ENCODE measurements at regions not wholly inside any gene's neighbourhood (a gene's known extent, or its start where the extent isn't known, plus 50 kb on each side); places are given as distances from the start of the nearest gene placed in this dataset.

GRCh38 chr13:92954746-92955145, 271.9 kb upstream of the GPC6 start:
- ChIA-PET POLR2A (ENCODE audit: partially characterized antibody) (no interaction called here), CTCF (ENCODE audit: partially characterized antibody) (no interaction called here)
- no peak overlapping the region for H3K18ac ChIP-seq (ENCODE audit: extremely low read depth, low read length)
- H3K23ac ChIP-seq (ENCODE audit: insufficient read length): no peak overlapping the region
- H3K27me3 ChIP-seq (replicated peaks in 1 of 4; ENCODE audit: control insufficient read depth in 3 of 4, extremely low read depth in 1 of 4, insufficient read depth in 3 of 4, low read length in 3 of 4): no peaks in the 10 kb centered on the region
- no peak overlapping the region for H3K4me2 ChIP-seq (ENCODE audit: insufficient read depth in 1 of 2, low read depth in 2 of 2, low read length in 2 of 2)
- H3K36me3 ChIP-seq (ENCODE audit: control insufficient read depth in 2 of 4, insufficient read depth in 4 of 4, low read length in 3 of 4): no peaks in the 10 kb centered on the region
- no peaks in the 10 kb centered on the region for H3K79me2 ChIP-seq (ENCODE audit: control insufficient read depth in 1 of 2, insufficient read depth in 2 of 2, low read length in 2 of 2)
- no peak overlapping the region for H3K4me3 ChIP-seq (ENCODE audit: extremely low read depth in 1 of 4, insufficient read depth in 2 of 4, low read depth in 3 of 4, low read length in 4 of 4)
- H3K79me1 ChIP-seq (ENCODE audit: low read depth, low read length): no peaks in the 10 kb centered on the region
- no peaks in the 10 kb centered on the region for H3K9me3 ChIP-seq (ENCODE audit: insufficient read depth in 2 of 2, low read depth in 1 of 2, low read length in 1 of 2)
- H3K4me1 ChIP-seq (replicated peaks in 1 of 4; ENCODE audit: control insufficient read depth in 3 of 4, insufficient read depth in 4 of 4, low read length in 3 of 4): no peaks in the 10 kb centered on the region
- H2BK20ac ChIP-seq (ENCODE audit: low read length): no peak overlapping the region
- no peaks in the 10 kb centered on the region for H4K20me1 ChIP-seq (replicated peaks in 1 of 2; ENCODE audit: control insufficient read depth in 1 of 2, insufficient read depth in 2 of 2, low read length in 2 of 2)
- no peak overlapping the region for H2AK5ac ChIP-seq (ENCODE audit: low read depth, low read length)
- no peak for TF ChIP-seq CREB1 (IDR thresholded peaks at IDR 0.05)
- H2AFZ ChIP-seq (ENCODE audit: low read length): no peak overlapping the region
- DNase-seq (ENCODE audit: low read depth in 1 of 2, low spot score in 2 of 2) (no peak), FAIRE-seq (no peak)
- WGBS, 2 experiments (ENCODE audit: extremely low coverage in 1 of 2, insufficient coverage in 1 of 2, insufficient read length in 1 of 2, insufficient replicate concordance in 2 of 2, low coverage in 1 of 2, low lambda C conversion rate in 2 of 2, missing lambda C conversion rate in 1 of 2): 90% methylated on average over 5 of the region's 5 CpGs; no CpG with 5 or more reads in 1 of the 2 experiments
- no peak overlapping the region for H3K27ac ChIP-seq (ENCODE audit: low read depth, low read length)
- H2BK120ac ChIP-seq (replicated peaks; ENCODE audit: low read depth, low read length): no peak overlapping the region
- H2BK5ac ChIP-seq (ENCODE audit: low read depth, low read length): no peak overlapping the region
- no peak overlapping the region for H4K8ac ChIP-seq (ENCODE audit: extremely low read depth, insufficient read depth, low read length)
- H3K56ac ChIP-seq (replicated peaks; ENCODE audit: insufficient read length, low read depth, low read length): no peak overlapping the region
- no peak overlapping the region for H3K9ac ChIP-seq (replicated peaks in 1 of 4; ENCODE audit: extremely low read depth in 1 of 4, low read depth in 3 of 4, low read length in 3 of 4)
- no peak overlapping the region for H2BK12ac ChIP-seq (ENCODE audit: low read depth, low read length)
- no peak overlapping the region for H4K5ac ChIP-seq (ENCODE audit: insufficient read length, low read depth, low read length)
- H2BK15ac ChIP-seq (ENCODE audit: low read length): no peak overlapping the region
- no peaks in the 10 kb centered on the region for H3K23me2 ChIP-seq (ENCODE audit: low read depth, low read length)
- H3K4ac ChIP-seq (replicated peaks; ENCODE audit: insufficient read length, low read depth, low read length): no peak overlapping the region
- no peak overlapping the region for H3K14ac ChIP-seq (ENCODE audit: insufficient read length)
- H4K91ac ChIP-seq (replicated peaks; ENCODE audit: insufficient read length, low read length): no peak overlapping the region
